ENCODE measurements at regions not wholly inside any gene's neighbourhood (a gene's known extent, or its start where the extent isn't known, plus 50 kb on each side); places are given as distances from the start of the nearest gene placed in this dataset.

DNA sequence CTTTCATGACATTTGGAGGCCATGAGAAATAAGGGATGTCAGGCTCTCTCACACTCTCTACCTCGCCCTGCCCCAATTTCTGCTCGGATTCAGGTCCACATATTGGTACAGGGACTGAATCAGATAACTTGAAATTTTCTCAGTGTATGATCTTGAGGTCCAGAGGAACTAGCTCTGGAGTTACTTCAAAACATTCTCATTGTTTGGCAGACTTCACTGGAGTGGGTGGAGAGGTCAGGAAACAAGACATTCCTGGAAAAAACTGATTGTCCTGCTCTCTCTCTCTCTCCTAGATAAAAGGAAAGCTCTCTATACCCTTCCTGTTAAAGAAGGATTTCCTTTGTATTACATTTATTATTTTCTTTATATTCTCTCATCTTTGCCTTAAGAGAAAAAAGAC, 428.1 kb upstream of the DACH1 start:
- DNase-seq (ENCODE audit: low spot score) (no peak), ATAC-seq (no peak)
- H3K27me3 Mint-ChIP-seq: no peaks in the 10 kb centered on the region
- H3K9me3 Mint-ChIP-seq: peaks cover 7% of the 10 kb centered on the region
- no peaks in the 10 kb centered on the region for H3K4me1 Mint-ChIP-seq (ENCODE audit: low read depth in 2 of 2)
- no peak overlapping the region for H3K27ac Mint-ChIP-seq
- H3K36me3 Mint-ChIP-seq: peaks cover 6% of the 10 kb centered on the region
- no peak overlapping the region for H3K4me3 Mint-ChIP-seq

- H3K27ac Mint-ChIP-seq: no peak overlapping the region
- DNase-seq (ENCODE audit: low spot score) (no peak), ATAC-seq (no peak)
- H3K27me3 Mint-ChIP-seq: no peaks in the 10 kb centered on the region
- peaks cover 6% of the 10 kb centered on the region for H3K36me3 Mint-ChIP-seq
- no peaks in the 10 kb centered on the region for H3K4me1 Mint-ChIP-seq (ENCODE audit: low read depth in 2 of 2)
- H3K4me3 Mint-ChIP-seq: no peak overlapping the region
- peaks cover 7% of the 10 kb centered on the region for H3K9me3 Mint-ChIP-seq
Observed at GRCh38 chr13:72293206-72293605, 426.2 kb upstream of the DACH1 start.

DNA sequence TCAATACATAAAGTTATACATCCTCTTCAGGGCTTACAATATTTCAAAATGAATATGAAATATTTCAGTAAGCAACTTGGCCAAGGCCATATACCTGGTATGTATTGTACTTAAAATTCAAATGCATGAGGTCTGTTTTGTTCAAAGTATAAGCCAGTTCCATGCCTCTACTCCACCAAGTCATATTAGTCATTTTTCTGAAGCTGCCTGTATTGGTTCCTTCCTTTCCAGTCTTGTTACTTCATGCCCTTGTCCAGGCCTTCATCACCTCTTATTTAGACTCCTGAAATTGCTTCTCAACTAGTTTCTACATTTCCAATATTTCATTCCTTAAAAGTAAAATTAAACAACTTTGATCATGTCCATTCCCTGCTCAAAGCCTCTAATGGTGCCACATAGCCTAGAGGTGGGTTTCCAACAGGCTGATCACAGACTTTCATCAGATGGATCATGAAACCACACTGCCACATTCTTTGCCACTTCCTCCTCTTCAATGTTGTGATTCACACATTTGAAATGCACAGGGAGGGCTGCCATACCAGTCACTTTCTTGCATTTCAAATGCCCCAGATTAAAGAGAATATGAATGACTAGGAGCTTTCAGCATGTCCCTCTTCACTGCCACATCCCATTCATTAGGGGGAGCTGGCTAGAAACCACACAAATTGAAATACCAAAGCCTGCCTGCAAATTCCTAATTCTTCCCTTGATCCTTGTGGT, 424.1 kb upstream of the DACH1 start:
- DNase-seq (ENCODE audit: low spot score): no peak
- Mint-ChIP-seq H3K27ac (no peak overlapping the region), H3K36me3 (peaks cover 6% of the 10 kb centered on the region), H3K27me3 (no peaks in the 10 kb centered on the region), H3K4me3 (no peak overlapping the region), H3K9me3 (peaks cover 9% of the 10 kb centered on the region), H3K4me1 (ENCODE audit: low read depth in 2 of 2) (no peaks in the 10 kb centered on the region)
- no peak for ATAC-seq

GRCh38 chr13:72286421-72286820, 419.4 kb upstream of the DACH1 start:
- Mint-ChIP-seq H3K4me3 (no peak overlapping the region), H3K27me3 (no peaks in the 10 kb centered on the region), H3K27ac (no peak overlapping the region), H3K9me3 (peaks cover 8% of the 10 kb centered on the region), H3K36me3 (no peaks in the 10 kb centered on the region), H3K4me1 (ENCODE audit: low read depth in 2 of 2) (no peaks in the 10 kb centered on the region)
- no peak for ATAC-seq
- no peak for DNase-seq (ENCODE audit: low spot score)

GRCh38 chr13:72284791-72285190, 417.8 kb upstream of the DACH1 start:
- no peak for ATAC-seq
- no peaks in the 10 kb centered on the region for H3K4me1 Mint-ChIP-seq (ENCODE audit: low read depth in 2 of 2)

DNA sequence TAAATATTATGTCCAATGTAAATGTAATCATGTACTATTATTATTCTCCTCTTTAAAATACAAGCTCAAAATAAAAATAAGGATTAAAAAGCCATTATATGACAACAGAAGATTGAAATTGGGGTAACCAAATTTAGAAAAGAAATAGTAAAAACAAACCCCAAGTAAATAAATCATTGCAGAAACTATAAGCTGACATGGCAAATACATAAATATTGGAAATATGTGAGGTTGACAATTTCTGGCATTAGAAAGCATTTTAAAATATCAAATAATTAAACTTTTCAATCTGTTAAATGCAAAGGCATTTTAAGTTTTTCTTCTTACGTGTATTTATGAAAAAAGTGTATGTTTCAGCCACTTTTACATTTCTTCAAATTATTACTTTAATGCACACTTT, 394.7 kb upstream of the DACH1 start:
- Mint-ChIP-seq H3K4me1 (ENCODE audit: low read depth in 2 of 2) (no peaks in the 10 kb centered on the region), H3K36me3 (peaks cover 4% of the 10 kb centered on the region), H3K27me3 (no peaks in the 10 kb centered on the region), H3K27ac (no peak overlapping the region), H3K9me3 (peaks cover 26% of the 10 kb centered on the region), H3K4me3 (no peak overlapping the region)
- ATAC-seq (no peak), DNase-seq (ENCODE audit: low spot score) (no peak)

More at GRCh38 chr13:72284791-72285190, 417.8 kb upstream of the DACH1 start:
- Mint-ChIP-seq H3K9me3 (peaks cover 8% of the 10 kb centered on the region), H3K36me3 (no peaks in the 10 kb centered on the region), H3K4me3 (no peak overlapping the region), H3K27me3 (no peaks in the 10 kb centered on the region), H3K27ac (no peak overlapping the region)
- no peak for DNase-seq (ENCODE audit: low spot score)

- Mint-ChIP-seq H3K9me3 (peaks cover 24% of the 10 kb centered on the region), H3K36me3 (peaks cover 4% of the 10 kb centered on the region), H3K4me3 (no peak overlapping the region), H3K27me3 (no peaks in the 10 kb centered on the region), H3K27ac (no peak overlapping the region), H3K4me1 (ENCODE audit: low read depth in 2 of 2) (no peaks in the 10 kb centered on the region)
- no peak for DNase-seq (ENCODE audit: low spot score)
- no peak for ATAC-seq
Observed at GRCh38 chr13:72259528-72259927, 392.5 kb upstream of the DACH1 start.

DNA sequence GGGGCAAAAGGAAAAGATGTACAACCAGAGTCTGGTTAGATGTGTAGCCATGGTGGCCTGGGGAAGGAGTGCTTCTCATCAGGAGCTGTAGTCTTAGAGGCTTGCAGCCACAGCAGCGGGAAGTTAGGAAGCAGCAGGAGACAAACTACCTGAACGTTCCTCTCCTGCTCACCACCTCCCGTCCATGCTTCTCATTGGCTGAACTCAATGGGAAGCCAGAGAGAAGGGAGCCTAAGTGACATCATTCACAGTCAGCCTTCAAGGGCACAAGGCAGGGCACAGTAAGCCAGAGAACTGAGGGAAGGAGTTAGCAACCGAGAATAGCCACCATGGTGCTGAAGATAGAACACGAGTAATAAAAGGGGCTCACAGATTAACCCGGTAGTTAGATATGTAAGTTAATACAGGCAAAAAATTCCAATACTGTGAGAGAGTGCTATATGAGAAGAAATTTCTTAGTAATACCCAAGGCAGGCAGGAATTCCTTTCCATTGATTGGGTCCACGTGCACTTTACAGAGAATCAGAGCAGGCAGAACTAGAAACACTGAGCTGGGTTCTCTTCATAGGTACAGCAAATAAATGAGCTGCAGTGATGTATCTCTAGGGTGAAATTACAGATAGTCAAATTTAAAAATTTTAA, 391.5 kb upstream of the DACH1 start:
- Mint-ChIP-seq H3K4me1 (ENCODE audit: low read depth in 2 of 2) (no peaks in the 10 kb centered on the region), H3K36me3 (peaks cover 4% of the 10 kb centered on the region), H3K27me3 (no peaks in the 10 kb centered on the region), H3K9me3 (peaks cover 19% of the 10 kb centered on the region), H3K4me3 (no peak overlapping the region), H3K27ac (no peak overlapping the region)
- ATAC-seq: no peak
- DNase-seq (ENCODE audit: low spot score): no peak

- H3K9me3 Mint-ChIP-seq: peaks cover 22% of the 10 kb centered on the region
- no peak for ATAC-seq
- H3K36me3 Mint-ChIP-seq: peaks cover 4% of the 10 kb centered on the region
- no peak overlapping the region for H3K4me3 Mint-ChIP-seq
- no peaks in the 10 kb centered on the region for H3K27me3 Mint-ChIP-seq
- H3K4me1 Mint-ChIP-seq (ENCODE audit: low read depth in 2 of 2): no peaks in the 10 kb centered on the region
- no peak overlapping the region for H3K27ac Mint-ChIP-seq
- DNase-seq (ENCODE audit: low spot score): no peak
Observed at GRCh38 chr13:72255908-72256307, 388.9 kb upstream of the DACH1 start.

DNA sequence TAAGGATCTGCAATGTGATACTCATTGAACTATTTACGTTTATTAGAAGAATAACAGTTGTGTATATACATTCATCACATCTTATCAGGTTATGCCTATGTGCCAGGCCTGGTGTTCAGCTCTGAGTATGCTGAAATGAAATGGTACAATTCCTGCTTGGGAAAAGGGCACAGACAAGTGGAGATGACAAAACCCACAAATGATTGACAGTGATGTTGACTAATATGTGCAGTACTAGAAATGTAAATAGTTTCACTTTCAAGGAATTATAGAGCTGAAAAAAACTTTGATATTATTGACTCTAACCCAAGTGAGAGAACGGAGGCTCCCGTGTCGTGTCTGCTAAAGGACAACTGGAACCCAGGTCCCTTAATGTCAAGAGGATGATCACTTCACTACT, 386.8 kb upstream of the DACH1 start:
- ATAC-seq (no peak), DNase-seq (ENCODE audit: low spot score) (no peak)
- no peaks in the 10 kb centered on the region for H3K27me3 Mint-ChIP-seq
- no peak overlapping the region for H3K4me3 Mint-ChIP-seq
- peaks cover 27% of the 10 kb centered on the region for H3K9me3 Mint-ChIP-seq
- H3K36me3 Mint-ChIP-seq: no peaks in the 10 kb centered on the region
- H3K27ac Mint-ChIP-seq: no peak overlapping the region
- no peaks in the 10 kb centered on the region for H3K4me1 Mint-ChIP-seq (ENCODE audit: low read depth in 2 of 2)

GRCh38 chr13:72246396-72246795, 379.4 kb upstream of the DACH1 start:
- Mint-ChIP-seq H3K4me3 (no peak overlapping the region), H3K36me3 (no peaks in the 10 kb centered on the region), H3K4me1 (ENCODE audit: low read depth in 2 of 2) (no peaks in the 10 kb centered on the region), H3K27ac (no peak overlapping the region), H3K9me3 (peaks cover 23% of the 10 kb centered on the region), H3K27me3 (no peaks in the 10 kb centered on the region)
- ATAC-seq: no peak
- no peak for DNase-seq (ENCODE audit: low spot score)

GRCh38 chr13:72244788-72245187, 377.8 kb upstream of the DACH1 start:
- no peaks in the 10 kb centered on the region for H3K4me1 Mint-ChIP-seq (ENCODE audit: low read depth in 2 of 2)
- no peak overlapping the region for H3K4me3 Mint-ChIP-seq
- H3K36me3 Mint-ChIP-seq: no peaks in the 10 kb centered on the region
- ATAC-seq (no peak), DNase-seq (ENCODE audit: low spot score) (no peak)
- no peak overlapping the region for H3K27ac Mint-ChIP-seq
- peaks cover 12% of the 10 kb centered on the region for H3K9me3 Mint-ChIP-seq
- no peaks in the 10 kb centered on the region for H3K27me3 Mint-ChIP-seq

- Mint-ChIP-seq H3K9me3 (peaks cover 5% of the 10 kb centered on the region), H3K4me1 (ENCODE audit: low read depth in 2 of 2) (no peaks in the 10 kb centered on the region), H3K27ac (no peak overlapping the region), H3K4me3 (no peak overlapping the region), H3K36me3 (no peaks in the 10 kb centered on the region), H3K27me3 (no peaks in the 10 kb centered on the region)
- DNase-seq (ENCODE audit: low spot score): no peak
- no peak for ATAC-seq
Observed at GRCh38 chr13:72230131-72230530, 363.1 kb upstream of the DACH1 start.

GRCh38 chr13:72229067-72229466, 362.1 kb upstream of the DACH1 start:
- H3K4me3 Mint-ChIP-seq: no peak overlapping the region
- no peaks in the 10 kb centered on the region for H3K4me1 Mint-ChIP-seq (ENCODE audit: low read depth in 2 of 2)
- ATAC-seq: no peak
- H3K9me3 Mint-ChIP-seq: peaks cover 12% of the 10 kb centered on the region
- no peak overlapping the region for H3K27ac Mint-ChIP-seq
- no peaks in the 10 kb centered on the region for H3K27me3 Mint-ChIP-seq
- no peaks in the 10 kb centered on the region for H3K36me3 Mint-ChIP-seq
- DNase-seq (ENCODE audit: low spot score): no peak

Measured in natural killer cell treated with Interleukin-12 subunit alpha and Interleukin-12 subunit beta and Interleukin-15 and Interleukin-18, amount 100 ng/mL, for 72 hours (primary cell).